ENCODE measurements at regions not wholly inside any gene's neighbourhood (a gene's known extent, or its start where the extent isn't known, plus 50 kb on each side); places are given as distances from the start of the nearest gene placed in this dataset.

DNA sequence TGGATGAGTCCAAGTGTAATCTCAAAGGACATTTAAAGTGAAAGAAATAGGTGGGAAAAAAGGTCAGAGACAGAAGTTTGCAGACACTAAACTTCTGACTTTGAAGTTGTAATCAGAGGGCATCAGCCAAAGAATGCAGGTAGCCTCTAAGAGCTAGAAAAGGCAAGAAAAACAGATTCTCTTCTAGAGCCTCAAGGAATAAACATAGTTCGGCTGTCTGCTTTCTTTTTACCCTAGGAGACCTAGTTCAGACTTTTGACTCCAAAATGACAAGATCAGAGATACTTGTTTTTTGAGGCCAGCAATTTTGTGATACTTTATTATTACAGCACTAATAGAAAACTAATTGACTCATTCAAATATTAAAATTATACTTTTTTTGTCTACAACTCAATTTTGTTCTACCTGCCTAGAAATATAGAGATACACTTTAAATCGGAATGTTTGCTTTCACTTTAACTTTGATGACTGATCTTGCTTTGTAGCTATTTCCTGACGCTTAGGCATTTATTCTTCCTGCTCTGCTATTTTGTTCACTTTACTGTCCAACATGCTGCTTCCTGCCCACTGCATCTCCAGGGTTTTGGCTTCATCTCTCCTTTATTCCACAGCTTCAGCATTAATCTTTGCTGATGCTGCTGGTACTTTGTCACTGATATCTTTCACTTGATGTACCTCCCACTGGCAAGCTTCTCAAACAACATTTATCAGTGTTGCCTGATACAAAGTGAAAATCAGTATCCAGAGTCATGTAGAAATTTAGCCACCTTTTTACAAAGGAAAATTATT, 272.5 kb downstream of the DSEL start:
- no peak overlapping the region for H3K27ac ChIP-seq
- no peaks in the 10 kb centered on the region for H3K9me3 ChIP-seq
- no peaks in the 10 kb centered on the region for H3K27me3 ChIP-seq
- peak overlapping the region; percentile 27 for H3K4me3 ChIP-seq
- no peaks in the 10 kb centered on the region for H3K4me1 ChIP-seq
- DNase-seq (no peak), ATAC-seq (no peak)
- intact Hi-C loops (cut with DNase I) = no loop called here
- TF ChIP-seq, protein P1, sequence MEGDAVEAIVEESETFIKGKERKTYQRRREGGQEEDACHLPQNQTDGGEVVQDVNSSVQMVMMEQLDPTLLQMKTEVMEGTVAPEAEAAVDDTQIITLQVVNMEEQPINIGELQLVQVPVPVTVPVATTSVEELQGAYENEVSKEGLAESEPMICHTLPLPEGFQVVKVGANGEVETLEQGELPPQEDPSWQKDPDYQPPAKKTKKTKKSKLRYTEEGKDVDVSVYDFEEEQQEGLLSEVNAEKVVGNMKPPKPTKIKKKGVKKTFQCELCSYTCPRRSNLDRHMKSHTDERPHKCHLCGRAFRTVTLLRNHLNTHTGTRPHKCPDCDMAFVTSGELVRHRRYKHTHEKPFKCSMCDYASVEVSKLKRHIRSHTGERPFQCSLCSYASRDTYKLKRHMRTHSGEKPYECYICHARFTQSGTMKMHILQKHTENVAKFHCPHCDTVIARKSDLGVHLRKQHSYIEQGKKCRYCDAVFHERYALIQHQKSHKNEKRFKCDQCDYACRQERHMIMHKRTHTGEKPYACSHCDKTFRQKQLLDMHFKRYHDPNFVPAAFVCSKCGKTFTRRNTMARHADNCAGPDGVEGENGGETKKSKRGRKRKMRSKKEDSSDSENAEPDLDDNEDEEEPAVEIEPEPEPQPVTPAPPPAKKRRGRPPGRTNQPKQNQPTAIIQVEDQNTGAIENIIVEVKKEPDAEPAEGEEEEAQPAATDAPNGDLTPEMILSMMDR (IDR thresholded peaks at IDR 0.05) = no peak
- H3K36me3 ChIP-seq = no peaks in the 10 kb centered on the region

DNA sequence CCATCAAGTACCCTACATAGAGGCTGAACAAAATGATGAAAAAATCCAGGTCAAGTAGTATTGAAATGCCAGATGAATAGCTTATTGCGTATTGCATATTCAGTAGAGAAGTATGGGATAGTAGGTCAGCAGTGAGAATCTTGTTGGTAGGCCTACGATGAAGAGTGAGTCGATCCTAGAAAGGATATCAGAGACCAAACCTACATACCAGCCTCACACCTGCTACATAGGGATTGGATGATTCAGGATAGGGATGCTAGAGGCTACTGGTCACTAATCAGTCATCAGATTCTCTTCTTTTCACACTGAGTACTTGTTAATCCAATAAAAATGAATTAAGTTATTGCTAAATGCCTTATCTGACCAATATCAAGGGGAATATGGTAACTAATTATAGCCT, 274.5 kb downstream of the DSEL start:
- TF ChIP-seq, protein P1 (IDR thresholded peaks at IDR 0.05) = no peak
- no peaks in the 10 kb centered on the region for H3K27me3 ChIP-seq
- intact Hi-C loops (cut with DNase I) = no loop called here
- DNase-seq (no peak), ATAC-seq (no peak)
- H3K27ac ChIP-seq = no peak overlapping the region
- H3K4me3 ChIP-seq = no peak overlapping the region
- no peaks in the 10 kb centered on the region for H3K4me1 ChIP-seq
- H3K36me3 ChIP-seq = no peaks in the 10 kb centered on the region
- no peaks in the 10 kb centered on the region for H3K9me3 ChIP-seq

DNA sequence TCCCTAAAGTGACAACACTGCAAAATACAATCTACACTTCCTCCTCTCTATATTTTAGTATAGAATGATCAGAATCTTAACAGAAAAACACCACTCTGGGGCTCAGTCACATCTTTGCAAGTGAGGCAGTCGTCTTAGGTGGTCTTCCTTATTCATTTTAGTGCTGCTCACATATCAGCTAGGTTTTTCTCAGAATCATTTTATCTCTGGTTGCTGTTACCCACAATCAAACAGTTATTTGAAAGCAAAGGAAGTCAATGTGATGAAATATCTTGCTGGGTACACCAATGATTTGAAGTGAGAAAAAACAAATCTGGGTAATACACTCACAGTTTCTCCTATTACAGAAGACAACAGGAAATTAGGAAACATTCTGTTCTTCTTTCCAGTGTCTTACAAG, 275.2 kb downstream of the DSEL start:
- no peaks in the 10 kb centered on the region for H3K36me3 ChIP-seq
- no peaks in the 10 kb centered on the region for H3K4me1 ChIP-seq
- no peaks in the 10 kb centered on the region for H3K9me3 ChIP-seq
- ATAC-seq = no peak
- TF ChIP-seq, protein P1 (IDR thresholded peaks at IDR 0.05) = no peak
- no peak overlapping the region for H3K4me3 ChIP-seq
- H3K27ac ChIP-seq = no peak overlapping the region
- H3K27me3 ChIP-seq = no peaks in the 10 kb centered on the region
- intact Hi-C loops (cut with DNase I) = no loop called here
- no peak for DNase-seq

DNA sequence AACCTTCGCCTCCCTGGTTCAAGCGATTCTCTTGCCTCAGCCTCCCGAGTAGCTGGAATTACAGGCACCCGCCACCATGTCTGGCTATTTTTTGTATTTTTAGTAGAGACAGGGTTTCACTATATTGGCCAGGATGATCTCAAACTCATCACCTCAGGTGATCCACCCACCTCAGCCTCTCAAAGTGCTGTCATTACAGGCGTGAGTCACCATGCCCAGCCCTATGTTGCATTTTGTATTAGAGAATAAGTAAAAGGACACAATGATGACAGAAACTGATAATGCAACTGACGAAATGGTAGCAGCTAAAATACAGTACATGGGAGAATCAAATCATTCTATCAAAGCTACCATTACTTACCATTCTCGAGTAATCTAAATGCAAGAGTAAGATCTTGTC, 276.7 kb downstream of the DSEL start:
- H3K4me1 ChIP-seq = no peaks in the 10 kb centered on the region
- no peaks in the 10 kb centered on the region for H3K27me3 ChIP-seq
- H3K36me3 ChIP-seq = no peaks in the 10 kb centered on the region
- no peak for DNase-seq
- no peak overlapping the region for H3K27ac ChIP-seq
- H3K4me3 ChIP-seq = no peak overlapping the region
- ATAC-seq = no peak
- intact Hi-C loops (cut with DNase I) = no loop called here
- TF ChIP-seq, protein P1 (IDR thresholded peaks at IDR 0.05) = no peak
- no peaks in the 10 kb centered on the region for H3K9me3 ChIP-seq

DNA sequence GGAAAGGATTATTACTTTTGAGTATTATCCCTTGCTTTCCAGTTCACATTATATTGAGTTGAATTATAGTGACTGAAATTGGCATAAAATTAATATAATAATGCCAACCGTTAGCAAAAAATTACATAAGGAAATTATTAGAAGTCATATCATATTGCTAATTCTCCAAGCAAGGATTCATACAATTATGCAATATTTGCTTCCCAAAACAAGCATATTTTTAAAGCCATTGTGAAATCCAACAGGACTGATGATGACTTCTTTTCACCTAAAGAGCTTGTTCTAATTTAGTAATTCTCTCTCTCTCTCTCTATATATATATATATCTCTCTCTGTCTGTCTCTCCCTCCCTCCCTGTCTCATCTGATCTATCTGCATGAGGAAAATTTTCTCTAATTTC, 283.5 kb downstream of the DSEL start:
- Histone ChIP-seq H3K4me1 (no peaks in the 10 kb centered on the region), H3K27ac (no peak overlapping the region)

More for the DNA sequence above, 283.5 kb downstream of the DSEL start:
- no peaks in the 10 kb centered on the region for H3K9me3 ChIP-seq
- no peak overlapping the region for H3K4me3 ChIP-seq
- intact Hi-C loops (cut with DNase I) = no loop called here
- DNase-seq (no peak), ATAC-seq (no peak)
- H3K27me3 ChIP-seq = no peaks in the 10 kb centered on the region
- TF ChIP-seq, protein P1 (IDR thresholded peaks at IDR 0.05) = no peak
- H3K36me3 ChIP-seq = no peaks in the 10 kb centered on the region

All from upper lobe of right lung (tissue), 1 donor.